ENCODE measurements at regions not wholly inside any gene's neighbourhood (a gene's known extent, or its start where the extent isn't known, plus 50 kb on each side); places are given as distances from the start of the nearest gene placed in this dataset.

DNA sequence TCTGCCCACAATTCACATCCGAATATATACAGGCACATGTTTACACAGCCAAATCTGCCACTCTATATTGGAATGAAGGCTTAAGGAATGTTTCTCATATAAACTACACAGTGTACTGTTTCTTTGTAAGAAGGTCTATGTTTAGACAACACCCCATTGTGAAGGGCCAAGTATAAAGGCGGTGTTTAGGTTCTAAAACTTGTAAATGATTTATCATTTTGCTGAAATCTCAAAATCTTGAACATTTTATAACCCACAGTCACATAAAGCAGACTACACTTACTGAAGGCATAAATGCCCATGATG is 94.0 kb downstream of the ZNF608 start:
- ATAC-seq (ENCODE audit: low FRiP score), result no peak
- TF ChIP-seq, protein P1, sequence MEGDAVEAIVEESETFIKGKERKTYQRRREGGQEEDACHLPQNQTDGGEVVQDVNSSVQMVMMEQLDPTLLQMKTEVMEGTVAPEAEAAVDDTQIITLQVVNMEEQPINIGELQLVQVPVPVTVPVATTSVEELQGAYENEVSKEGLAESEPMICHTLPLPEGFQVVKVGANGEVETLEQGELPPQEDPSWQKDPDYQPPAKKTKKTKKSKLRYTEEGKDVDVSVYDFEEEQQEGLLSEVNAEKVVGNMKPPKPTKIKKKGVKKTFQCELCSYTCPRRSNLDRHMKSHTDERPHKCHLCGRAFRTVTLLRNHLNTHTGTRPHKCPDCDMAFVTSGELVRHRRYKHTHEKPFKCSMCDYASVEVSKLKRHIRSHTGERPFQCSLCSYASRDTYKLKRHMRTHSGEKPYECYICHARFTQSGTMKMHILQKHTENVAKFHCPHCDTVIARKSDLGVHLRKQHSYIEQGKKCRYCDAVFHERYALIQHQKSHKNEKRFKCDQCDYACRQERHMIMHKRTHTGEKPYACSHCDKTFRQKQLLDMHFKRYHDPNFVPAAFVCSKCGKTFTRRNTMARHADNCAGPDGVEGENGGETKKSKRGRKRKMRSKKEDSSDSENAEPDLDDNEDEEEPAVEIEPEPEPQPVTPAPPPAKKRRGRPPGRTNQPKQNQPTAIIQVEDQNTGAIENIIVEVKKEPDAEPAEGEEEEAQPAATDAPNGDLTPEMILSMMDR (IDR thresholded peaks at IDR 0.05), result no peak
- no peak for DNase-seq (ENCODE audit: low spot score)

DNA sequence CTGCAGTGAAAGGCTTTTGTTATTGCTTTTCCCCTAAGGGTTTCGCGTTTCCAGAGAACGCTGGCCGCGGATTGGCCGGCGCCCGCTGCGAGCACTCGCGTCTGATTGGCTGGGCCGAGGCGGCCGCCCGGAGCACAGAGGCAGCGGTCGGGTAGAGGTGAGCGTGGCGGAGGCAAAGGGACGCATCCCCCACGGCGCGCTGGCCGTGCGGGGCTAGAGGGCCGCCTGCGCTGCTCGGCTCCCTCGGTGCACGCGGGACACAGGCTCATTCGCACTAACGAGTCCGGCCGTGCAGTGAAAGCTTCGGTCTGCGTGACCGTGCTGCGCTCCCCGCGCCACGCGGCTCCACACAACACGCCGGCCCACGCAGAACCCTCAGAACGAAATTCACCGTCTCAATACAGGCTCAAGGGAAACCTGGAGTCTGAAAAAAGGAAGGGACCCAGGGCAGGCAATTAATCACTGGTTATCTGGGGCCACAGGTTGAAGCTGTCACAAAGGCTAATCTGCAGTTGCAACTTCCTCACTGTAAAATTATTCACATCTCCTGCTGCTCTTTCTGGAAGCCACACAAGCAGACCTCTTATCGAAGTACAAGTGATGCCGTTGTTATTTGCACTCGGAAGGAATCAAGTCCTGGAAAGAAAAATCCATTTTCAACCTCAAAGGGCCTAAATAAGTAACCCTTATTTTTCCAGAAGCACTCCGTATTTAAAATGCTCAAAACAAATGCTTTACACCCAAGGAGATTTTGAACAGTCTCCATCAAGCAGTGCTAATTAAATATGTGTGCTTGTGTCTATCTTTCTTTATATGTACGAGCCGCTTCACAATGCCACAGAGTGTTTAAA is 94.6 kb downstream of the ZNF608 start:
- ATAC-seq (ENCODE audit: low FRiP score), result peak; percentile 85
- DNase-seq (ENCODE audit: low spot score), result no peak

DNA sequence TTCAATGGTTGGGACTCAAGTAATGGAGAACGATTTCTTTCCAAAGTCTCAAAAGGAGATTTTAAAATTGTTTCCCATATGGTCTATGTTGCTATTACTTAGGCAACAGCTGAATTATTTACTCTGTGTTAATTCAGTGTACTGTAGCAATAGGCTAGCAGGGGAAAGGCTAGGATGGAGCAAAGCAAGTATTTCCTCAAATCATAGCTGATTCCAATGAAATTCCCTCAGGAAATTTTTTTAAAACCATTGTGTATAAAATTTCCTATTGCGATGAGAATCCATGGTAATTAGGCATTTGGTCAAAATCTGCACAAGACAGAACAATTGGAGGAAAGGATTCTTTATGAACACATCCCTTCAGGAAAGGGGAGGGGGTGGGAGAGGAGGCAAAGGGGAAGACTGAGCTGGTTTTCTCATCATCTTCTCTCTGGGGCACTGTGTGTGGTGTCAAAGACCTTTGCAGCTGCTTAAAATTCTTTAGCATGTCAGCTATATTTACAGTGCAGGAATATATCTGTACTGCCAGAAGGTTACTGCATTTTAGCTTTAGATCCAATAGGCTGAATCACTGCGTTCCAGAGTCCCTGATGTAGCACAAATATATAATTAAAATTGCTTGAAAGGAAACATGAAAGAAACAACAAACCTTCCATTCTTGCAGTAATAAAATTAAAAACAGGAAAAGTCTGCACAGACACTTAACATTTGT is 95.3 kb downstream of the ZNF608 start:
- TF ChIP-seq, protein P1 (IDR thresholded peaks at IDR 0.05), result no peak
- DNase-seq (ENCODE audit: low spot score) (no peak), ATAC-seq (ENCODE audit: low FRiP score) (peak; percentile 3)

More for the DNA sequence above, 94.6 kb downstream of the ZNF608 start:
- TF ChIP-seq, protein P1 (IDR thresholded peaks at IDR 0.05), result no peak

GRCh38 chr5:124650147-124650561 is 96.3 kb downstream of the ZNF608 start:
- TF ChIP-seq, protein P1 (IDR thresholded peaks at IDR 0.05), result no peak

DNA sequence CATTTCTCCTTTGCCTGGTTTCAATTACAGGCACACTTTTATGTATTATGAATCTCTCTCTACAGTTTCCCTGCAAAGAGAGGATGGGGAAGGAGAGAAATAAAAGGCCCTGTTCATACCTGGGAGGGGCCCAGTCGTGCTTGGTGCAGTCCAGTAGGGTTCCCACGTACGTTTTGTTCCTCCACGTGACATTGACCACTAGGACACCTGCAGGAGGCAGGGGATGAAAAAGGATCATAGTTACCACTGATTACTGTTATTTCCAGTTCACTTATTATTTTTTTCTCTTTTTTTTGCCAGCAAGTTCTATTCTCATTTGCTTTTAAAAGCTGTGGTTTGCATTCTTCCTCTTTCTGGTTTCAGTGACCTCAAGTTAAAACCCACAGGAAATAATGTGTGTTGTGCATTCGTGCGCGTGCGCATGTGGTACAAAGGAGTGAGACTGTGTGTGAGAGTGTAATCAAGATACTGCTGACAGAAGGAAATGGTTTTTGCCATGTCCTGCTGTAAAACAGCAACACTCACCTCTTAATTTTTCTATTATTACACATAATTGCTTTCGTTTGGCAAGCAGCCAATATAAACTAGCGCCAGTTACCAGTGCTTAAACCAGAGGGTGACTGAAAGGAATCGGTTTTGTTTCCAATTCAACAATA is 96.8 kb downstream of the ZNF608 start:
- TF ChIP-seq, protein P1 (IDR thresholded peaks at IDR 0.05), result no peak
- no peak for ATAC-seq (ENCODE audit: low FRiP score)

More at GRCh38 chr5:124650147-124650561, 96.3 kb downstream of the ZNF608 start:
- no peak for ATAC-seq (ENCODE audit: low FRiP score)
- DNase-seq (ENCODE audit: low spot score), result no peak

GRCh38 chr5:124648902-124649467 is 97.5 kb downstream of the ZNF608 start:
- DNase-seq (ENCODE audit: low spot score) (no peak), ATAC-seq (ENCODE audit: low FRiP score) (no peak)
- TF ChIP-seq, protein P1 (IDR thresholded peaks at IDR 0.05), result no peak

More for the DNA sequence above, 96.8 kb downstream of the ZNF608 start:
- DNase-seq (ENCODE audit: low spot score), result no peak

Data from omental fat pad (tissue), 3 donors.